CD4-positive, CD25-positive, alpha-beta regulatory T cell (primary cell): ENCODE measurements at regions not wholly inside any gene's neighbourhood (a gene's known extent, or its start where the extent isn't known, plus 50 kb on each side); places are given as distances from the start of the nearest gene placed in this dataset.
A peak's percentile ranks its signal among the peaks of the same experiment; 100 is the strongest.

Experiments
- ATAC-seq, 2 donors: fragments of 150-1000 bp; cut with Tn5 transposase; one replicate each; pipeline ENCODE4 v1.10.0; 2021; ENCODE audit warnings: low read depth in 2 of 2, moderate number of reproducible peaks in 2 of 2, moderate library complexity in 1 of 2
- DNase-seq, 3 donors: peaks; one replicate each; pipeline versions ENCODE4 v3.0.0 to v3.0.0-alpha.2; 2012 to 2022; ENCODE audit warnings: mixed read lengths in 1 of 3
- H3K27ac ChIP-seq: one replicate; pipeline ENCODE4 v1.7.0; 2013; ENCODE audit warnings: mild to moderate bottlenecking, low read length; ENCODE audit not compliant: insufficient read depth, poor library complexity, severe bottlenecking
- H3K27me3 ChIP-seq: one replicate; pipeline ENCODE4 v1.7.0; 2013; ENCODE audit warnings: low read length; ENCODE audit not compliant: control insufficient read depth, insufficient read depth
- H3K36me3 ChIP-seq: one replicate; pipeline ENCODE4 v1.7.0; 2013; ENCODE audit warnings: mild to moderate bottlenecking, low read length, moderate library complexity; ENCODE audit not compliant: control insufficient read depth, insufficient read depth
- H3K4me1 ChIP-seq: 2 replicates; pipeline ENCODE4 v1.7.0; 2013; ENCODE audit warnings: mild to moderate bottlenecking, low read length; ENCODE audit not compliant: insufficient read depth, control insufficient read depth, poor library complexity, severe bottlenecking
- H3K4me3 ChIP-seq: one replicate; pipeline ENCODE4 v1.7.0; 2013; ENCODE audit warnings: low read depth, mild to moderate bottlenecking, low read length, moderate library complexity
- H3K9me3 ChIP-seq, 2 experiments: 1 replicate in 1 of 2; 2 replicates in 1 of 2; pipeline ENCODE4 v1.7.0; 2013; ENCODE audit warnings: low read length in 2 of 2, mild to moderate bottlenecking in 1 of 2, moderate library complexity in 1 of 2; ENCODE audit not compliant: control insufficient read depth in 2 of 2
- H3K27ac Mint-ChIP-seq, 3 donors: one replicate each; pipeline ENCODE4 v1.8.0; 2020 to 2022; ENCODE audit warnings: mild to moderate bottlenecking in 3 of 3, mixed read lengths in 3 of 3, moderate library complexity in 2 of 3
- H3K27me3 Mint-ChIP-seq: one replicate; pipeline ENCODE4 v1.8.0; 2022; ENCODE audit warnings: mild to moderate bottlenecking, mixed read lengths
- H3K36me3 Mint-ChIP-seq: one replicate; pipeline ENCODE4 v1.8.0; 2020; ENCODE audit warnings: mixed read lengths
- H3K4me1 Mint-ChIP-seq, 4 donors: one replicate each; pipeline ENCODE4 v1.8.0; 2020 to 2022; ENCODE audit warnings: mixed read lengths in 4 of 4, mild to moderate bottlenecking in 1 of 4
- H3K4me3 Mint-ChIP-seq, 4 donors: one replicate each; pipeline ENCODE4 v1.8.0; 2020 to 2022; ENCODE audit warnings: mild to moderate bottlenecking in 4 of 4, mixed read lengths in 4 of 4, moderate library complexity in 3 of 4
- H3K9me3 Mint-ChIP-seq, 7 donors: one replicate each; pipeline ENCODE4 v1.8.0; 2020 to 2022; ENCODE audit warnings: mixed read lengths in 7 of 7, mild to moderate bottlenecking in 3 of 7, moderate library complexity in 2 of 7

GRCh38 chr7:10604128-10604527, 369.5 kb upstream of the PHF14 start:
- Mint-ChIP-seq H3K27ac (no peak overlapping the region), H3K9me3 (peaks cover 0 to 3% (median 0%) of the 10 kb centered on the region in 7 donors), H3K27me3 (no peaks in the 10 kb centered on the region), H3K4me1 (no peaks in the 10 kb centered on the region), H3K4me3 (no peak overlapping the region), H3K36me3 (no peaks in the 10 kb centered on the region)
- Histone ChIP-seq H3K9me3 (no peaks in the 10 kb centered on the region), H3K27ac (no peak overlapping the region), H3K4me1 (no peaks in the 10 kb centered on the region), H3K27me3 (no peaks in the 10 kb centered on the region), H3K36me3 (no peaks in the 10 kb centered on the region), H3K4me3 (no peak overlapping the region)
- DNase-seq (no peak), ATAC-seq (no peak)

GRCh38 chr7:10612950-10613349, 360.7 kb upstream of the PHF14 start:
- Histone ChIP-seq H3K4me1 (no peaks in the 10 kb centered on the region), H3K36me3 (no peaks in the 10 kb centered on the region), H3K9me3 (no peaks in the 10 kb centered on the region), H3K27ac (no peak overlapping the region), H3K4me3 (no peak overlapping the region), H3K27me3 (no peaks in the 10 kb centered on the region)
- Mint-ChIP-seq H3K36me3 (no peaks in the 10 kb centered on the region), H3K27ac (no peak overlapping the region), H3K4me3 (no peak overlapping the region), H3K4me1 (no peaks in the 10 kb centered on the region), H3K9me3 (peaks cover 0 to 7% (median 0%) of the 10 kb centered on the region in 7 donors), H3K27me3 (no peaks in the 10 kb centered on the region)
- ATAC-seq (no peak), DNase-seq (no peak)

- no peak overlapping the region for H3K27ac ChIP-seq
- Mint-ChIP-seq H3K27me3 (no peaks in the 10 kb centered on the region), H3K27ac (no peak overlapping the region), H3K36me3 (no peaks in the 10 kb centered on the region), H3K4me1 (no peaks in the 10 kb centered on the region), H3K4me3 (no peak overlapping the region), H3K9me3 (peaks cover 0 to 10% (median 2%) of the 10 kb centered on the region in 7 donors)
- no peak overlapping the region for H3K4me3 ChIP-seq
- ATAC-seq, result no peak
- H3K4me1 ChIP-seq, result no peaks in the 10 kb centered on the region
- DNase-seq, result no peak
- no peaks in the 10 kb centered on the region for H3K27me3 ChIP-seq
- H3K9me3 ChIP-seq, result no peaks in the 10 kb centered on the region
- H3K36me3 ChIP-seq, result no peaks in the 10 kb centered on the region
Observed at GRCh38 chr7:10618953-10619352, 354.7 kb upstream of the PHF14 start.

- ATAC-seq, result no peak
Observed at GRCh38 chr7:10632712-10633111, 341.0 kb upstream of the PHF14 start.

GRCh38 chr7:10634239-10634638, 339.4 kb upstream of the PHF14 start:
- Mint-ChIP-seq H3K9me3 (peaks cover 0 to 13% (median 8%) of the 10 kb centered on the region in 7 donors), H3K36me3 (no peaks in the 10 kb centered on the region), H3K27ac (no peak overlapping the region), H3K4me1 (no peaks in the 10 kb centered on the region), H3K4me3 (no peak overlapping the region), H3K27me3 (no peaks in the 10 kb centered on the region)
- no peaks in the 10 kb centered on the region for H3K27me3 ChIP-seq
- no peak overlapping the region for H3K27ac ChIP-seq
- no peak overlapping the region for H3K4me3 ChIP-seq
- no peak for DNase-seq
- no peak for ATAC-seq
- no peaks in the 10 kb centered on the region for H3K36me3 ChIP-seq
- no peaks in the 10 kb centered on the region for H3K9me3 ChIP-seq
- H3K4me1 ChIP-seq, result no peaks in the 10 kb centered on the region

More at GRCh38 chr7:10632712-10633111, 341.0 kb upstream of the PHF14 start:
- H3K4me1 Mint-ChIP-seq, result no peaks in the 10 kb centered on the region
- no peaks in the 10 kb centered on the region for H3K9me3 ChIP-seq
- no peaks in the 10 kb centered on the region for H3K36me3 Mint-ChIP-seq
- H3K9me3 Mint-ChIP-seq, result peaks cover 0 to 22% (median 8%) of the 10 kb centered on the region in 7 donors
- H3K27me3 Mint-ChIP-seq, result no peaks in the 10 kb centered on the region
- H3K27me3 ChIP-seq, result no peaks in the 10 kb centered on the region
- H3K27ac Mint-ChIP-seq, result no peak overlapping the region
- H3K4me1 ChIP-seq, result no peaks in the 10 kb centered on the region
- DNase-seq, result no peak
- H3K4me3 ChIP-seq, result no peak overlapping the region
- H3K36me3 ChIP-seq, result no peaks in the 10 kb centered on the region
- H3K4me3 Mint-ChIP-seq, result no peak overlapping the region
- no peak overlapping the region for H3K27ac ChIP-seq

- H3K9me3 Mint-ChIP-seq, result peaks cover 0 to 2% (median 0%) of the 10 kb centered on the region in 7 donors
- H3K4me1 ChIP-seq, result no peaks in the 10 kb centered on the region
- H3K4me3 Mint-ChIP-seq, result no peak overlapping the region
- no peaks in the 10 kb centered on the region for H3K36me3 Mint-ChIP-seq
- H3K27me3 Mint-ChIP-seq, result no peaks in the 10 kb centered on the region
- no peak overlapping the region for H3K27ac Mint-ChIP-seq
- no peak overlapping the region for H3K27ac ChIP-seq
- H3K9me3 ChIP-seq, result no peaks in the 10 kb centered on the region
- DNase-seq (no peak), ATAC-seq (no peak)
- no peak overlapping the region for H3K4me3 ChIP-seq
- H3K27me3 ChIP-seq, result no peaks in the 10 kb centered on the region
- no peaks in the 10 kb centered on the region for H3K36me3 ChIP-seq
- H3K4me1 Mint-ChIP-seq, result peaks cover 0 to 2% (median 0%) of the 10 kb centered on the region in 4 donors
Observed at GRCh38 chr7:10637991-10638390, 335.7 kb upstream of the PHF14 start.

GRCh38 chr7:10643545-10643944, 330.1 kb upstream of the PHF14 start:
- no peaks in the 10 kb centered on the region for H3K9me3 ChIP-seq
- ATAC-seq (no peak), DNase-seq (peak in 1 of 3 donors; percentile 41)
- no peak overlapping the region for H3K4me3 Mint-ChIP-seq
- H3K27ac ChIP-seq, result no peak overlapping the region
- H3K9me3 Mint-ChIP-seq, result peaks cover 0 to 1% (median 0%) of the 10 kb centered on the region in 7 donors
- H3K27me3 ChIP-seq, result no peaks in the 10 kb centered on the region
- no peak overlapping the region for H3K4me3 ChIP-seq
- no peaks in the 10 kb centered on the region for H3K36me3 ChIP-seq
- H3K27me3 Mint-ChIP-seq, result no peaks in the 10 kb centered on the region
- peak overlapping the region in 1 of 3 donors; percentile 91 for H3K27ac Mint-ChIP-seq
- H3K4me1 Mint-ChIP-seq, result peaks cover 0 to 9% (median 4%) of the 10 kb centered on the region in 4 donors
- no peaks in the 10 kb centered on the region for H3K36me3 Mint-ChIP-seq
- H3K4me1 ChIP-seq, result no peaks in the 10 kb centered on the region

GRCh38 chr7:10644849-10645248, 328.8 kb upstream of the PHF14 start:
- ATAC-seq (no peak), DNase-seq (no peak)
- H3K27ac Mint-ChIP-seq, result no peak overlapping the region
- no peak overlapping the region for H3K27ac ChIP-seq
- H3K36me3 ChIP-seq, result no peaks in the 10 kb centered on the region
- peaks cover 0 to 1% (median 0%) of the 10 kb centered on the region in 7 donors for H3K9me3 Mint-ChIP-seq
- H3K4me3 ChIP-seq, result no peak overlapping the region
- peaks cover 0 to 9% (median 4%) of the 10 kb centered on the region in 4 donors for H3K4me1 Mint-ChIP-seq
- no peaks in the 10 kb centered on the region for H3K27me3 Mint-ChIP-seq
- no peaks in the 10 kb centered on the region for H3K36me3 Mint-ChIP-seq
- no peaks in the 10 kb centered on the region for H3K9me3 ChIP-seq
- H3K27me3 ChIP-seq, result no peaks in the 10 kb centered on the region
- H3K4me1 ChIP-seq, result no peaks in the 10 kb centered on the region
- H3K4me3 Mint-ChIP-seq, result no peak overlapping the region
